ENCODE measurements at regions not wholly inside any gene's neighbourhood (a gene's known extent, or its start where the extent isn't known, plus 50 kb on each side); places are given as distances from the start of the nearest gene placed in this dataset.

DNA sequence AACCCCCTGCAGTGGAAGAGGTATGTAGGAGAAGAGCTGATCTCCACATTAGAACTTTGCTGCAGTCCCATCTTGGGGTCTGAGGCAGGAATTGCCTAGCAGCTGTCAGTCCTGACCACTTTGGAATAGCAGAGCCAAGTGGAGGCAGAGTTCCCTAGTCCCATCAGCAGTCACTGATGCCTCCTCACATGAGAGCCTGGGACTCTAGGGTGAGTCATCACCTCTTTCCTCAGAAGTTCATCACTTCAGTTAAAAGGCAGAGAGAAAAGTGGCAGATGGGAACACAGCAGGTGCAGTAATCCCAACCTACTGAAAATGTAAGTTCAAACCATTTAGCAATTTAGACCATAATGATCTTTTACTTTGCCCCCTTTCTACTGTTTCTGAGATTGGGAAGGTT, 73.9 kb upstream of the MED14 start:
- TF ChIP-seq POLR2AphosphoS5 (IDR thresholded peaks at IDR 0.05) (no peak), POLR2A (IDR thresholded peaks at IDR 0.05) (no peak)
- TF ChIP-seq, protein P1, sequence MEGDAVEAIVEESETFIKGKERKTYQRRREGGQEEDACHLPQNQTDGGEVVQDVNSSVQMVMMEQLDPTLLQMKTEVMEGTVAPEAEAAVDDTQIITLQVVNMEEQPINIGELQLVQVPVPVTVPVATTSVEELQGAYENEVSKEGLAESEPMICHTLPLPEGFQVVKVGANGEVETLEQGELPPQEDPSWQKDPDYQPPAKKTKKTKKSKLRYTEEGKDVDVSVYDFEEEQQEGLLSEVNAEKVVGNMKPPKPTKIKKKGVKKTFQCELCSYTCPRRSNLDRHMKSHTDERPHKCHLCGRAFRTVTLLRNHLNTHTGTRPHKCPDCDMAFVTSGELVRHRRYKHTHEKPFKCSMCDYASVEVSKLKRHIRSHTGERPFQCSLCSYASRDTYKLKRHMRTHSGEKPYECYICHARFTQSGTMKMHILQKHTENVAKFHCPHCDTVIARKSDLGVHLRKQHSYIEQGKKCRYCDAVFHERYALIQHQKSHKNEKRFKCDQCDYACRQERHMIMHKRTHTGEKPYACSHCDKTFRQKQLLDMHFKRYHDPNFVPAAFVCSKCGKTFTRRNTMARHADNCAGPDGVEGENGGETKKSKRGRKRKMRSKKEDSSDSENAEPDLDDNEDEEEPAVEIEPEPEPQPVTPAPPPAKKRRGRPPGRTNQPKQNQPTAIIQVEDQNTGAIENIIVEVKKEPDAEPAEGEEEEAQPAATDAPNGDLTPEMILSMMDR (IDR thresholded peaks at IDR 0.05), result no peak

All from breast epithelium (tissue), 3 donors.